CD4-positive, alpha-beta T cell (primary cell): ENCODE measurements at regions not wholly inside any gene's neighbourhood (a gene's known extent, or its start where the extent isn't known, plus 50 kb on each side); places are given as distances from the start of the nearest gene placed in this dataset.

Experiments used
- ATAC-seq: fragments of 200-7000 bp; cut with Tn5 transposase; one replicate; pipeline ENCODE4 v1.10.0; 2022; ENCODE audit warnings: mild to moderate bottlenecking; ENCODE audit not compliant: poor library complexity
- CTCF ChIA-PET: fragments of 350-600 bp; sonication (Branson Sonifier 250); formaldehyde crosslinking; loops from one replicate; lab custom pipeline; 2021; ENCODE audit warnings: antibody characterized with exemption, inconsistent platforms; lab: Charles Lee
- POLR2A ChIA-PET: fragments of 350-600 bp; sonication (Branson Sonifier 250); formaldehyde crosslinking; loops from one replicate; lab custom pipeline; 2021; ENCODE audit warnings: antibody characterized with exemption, inconsistent platforms; lab: Charles Lee
- DNase-seq, 14 experiments: peaks; one replicate each; pipeline ENCODE4 v3.0.0-alpha.2; 2013 to 2020; ENCODE audit warnings: mixed read lengths in 2 of 14
- H3K27ac ChIP-seq, 2 donors: one replicate each; pipeline versions ENCODE4 v1.5.1 to v1.7.0; 2013; ENCODE audit warnings: low read length in 2 of 2, low read depth in 1 of 2, mild to moderate bottlenecking in 1 of 2
- H3K27me3 ChIP-seq, 2 experiments: 1 replicate in 1 of 2; 2 replicates in 1 of 2; pipeline versions ENCODE4 v1.6.1 to v1.7.0; 2013; ENCODE audit warnings: low read length in 2 of 2, control low read depth in 1 of 2, mild to moderate bottlenecking in 1 of 2, moderate library complexity in 1 of 2; ENCODE audit not compliant: insufficient read depth in 2 of 2, control insufficient read depth in 1 of 2
- H3K36me3 ChIP-seq: one replicate; pipeline ENCODE4 v1.6.1; 2013; ENCODE audit warnings: low read length, control low read depth; ENCODE audit not compliant: insufficient read depth
- H3K4me1 ChIP-seq: one replicate; pipeline ENCODE4 v1.6.1; 2013; ENCODE audit warnings: low read length, control low read depth; ENCODE audit not compliant: insufficient read depth
- H3K4me3 ChIP-seq: one replicate; pipeline ENCODE4 v1.5.1; 2013; ENCODE audit warnings: mild to moderate bottlenecking, low read length, moderate library complexity
- H3K9me3 ChIP-seq, 2 experiments: 1 replicate in 1 of 2; 2 replicates in 1 of 2; pipeline versions ENCODE4 v1.6.1 to v1.7.0; 2013; ENCODE audit warnings: low read length in 2 of 2, mild to moderate bottlenecking in 2 of 2, control low read depth in 1 of 2, moderate library complexity in 1 of 2; ENCODE audit not compliant: control insufficient read depth in 1 of 2, insufficient read depth in 1 of 2
- H3K27ac Mint-ChIP-seq: one replicate; pipeline ENCODE4 v1.8.0; 2020; ENCODE audit warnings: mixed read lengths
- H3K27me3 Mint-ChIP-seq: one replicate; pipeline ENCODE4 v1.8.0; 2021; ENCODE audit warnings: mixed read lengths
- H3K36me3 Mint-ChIP-seq: one replicate; pipeline ENCODE4 v1.8.0; 2021; ENCODE audit warnings: low read depth, mixed read lengths
- H3K4me1 Mint-ChIP-seq: one replicate; pipeline ENCODE4 v1.8.0; 2021; ENCODE audit warnings: low read depth, mixed read lengths
- H3K4me3 Mint-ChIP-seq: one replicate; pipeline ENCODE4 v1.8.0; 2020; ENCODE audit warnings: mild to moderate bottlenecking, mixed read lengths
- H3K9me3 Mint-ChIP-seq: one replicate; pipeline ENCODE4 v1.8.0; 2020; ENCODE audit warnings: mixed read lengths
- CTCF ChIP-seq: fragments of 200-600 bp; IDR thresholded peaks from one replicate; pipeline ENCODE4 v1.8.0; 2022; ENCODE audit warnings: antibody characterized with exemption, mild to moderate bottlenecking
- intact Hi-C, 2 experiments: fragments of 100-400 bp; cut with DNase I in 1 of 2; cut with micrococcal nuclease in 1 of 2; formaldehyde crosslinking; loops; one replicate each; pipeline versions ENCODE4 v1.15.1 to v1.9.0; 2023 to 2025; cut with DNase I, micrococcal nuclease

- Mint-ChIP-seq H3K27ac (no peak overlapping the region), H3K4me1 (no peaks in the 10 kb centered on the region), H3K36me3 (no peaks in the 10 kb centered on the region), H3K27me3 (no peaks in the 10 kb centered on the region), H3K4me3 (no peak overlapping the region), H3K9me3 (no peaks in the 10 kb centered on the region)
- DNase-seq = no peak
- no peak overlapping the region for H3K4me3 ChIP-seq
- no peak for TF ChIP-seq CTCF
- no peaks in the 10 kb centered on the region for H3K9me3 ChIP-seq
- H3K4me1 ChIP-seq = no peaks in the 10 kb centered on the region
- no peak for ATAC-seq
- intact Hi-C loops = no loop called here
- ChIA-PET POLR2A (no interaction called here), CTCF (no interaction called here)
- H3K36me3 ChIP-seq = no peaks in the 10 kb centered on the region
- H3K27ac ChIP-seq = no peak overlapping the region
- H3K27me3 ChIP-seq = no peaks in the 10 kb centered on the region
Observed at GRCh38 chrX:42378857-42379256, 399.1 kb downstream of the PPP1R2C start.

- Mint-ChIP-seq H3K36me3 (no peaks in the 10 kb centered on the region), H3K27me3 (no peaks in the 10 kb centered on the region), H3K9me3 (no peaks in the 10 kb centered on the region), H3K4me3 (no peak overlapping the region), H3K27ac (no peak overlapping the region), H3K4me1 (no peaks in the 10 kb centered on the region)
- no peak for TF ChIP-seq CTCF
- Histone ChIP-seq H3K27ac (no peak overlapping the region), H3K27me3 (no peaks in the 10 kb centered on the region), H3K36me3 (no peaks in the 10 kb centered on the region), H3K4me1 (no peaks in the 10 kb centered on the region), H3K9me3 (no peaks in the 10 kb centered on the region), H3K4me3 (no peak overlapping the region)
- ATAC-seq (no peak), DNase-seq (no peak)
- intact Hi-C loops = no loop called here
- CTCF ChIA-PET = no interaction called here
- POLR2A ChIA-PET = interaction anchor here (0.6 kb wide), 1 partner anchor 195 kb away, joined by 3 read pairs; no protein-coding TSS in a partner anchor
Observed at GRCh38 chrX:42375086-42375485, 402.9 kb downstream of the PPP1R2C start.

GRCh38 chrX:42366181-42366580 is 411.8 kb downstream of the PPP1R2C start:
- Mint-ChIP-seq H3K27ac (no peak overlapping the region), H3K36me3 (no peaks in the 10 kb centered on the region), H3K4me1 (no peaks in the 10 kb centered on the region), H3K9me3 (no peaks in the 10 kb centered on the region), H3K4me3 (no peak overlapping the region), H3K27me3 (no peaks in the 10 kb centered on the region)
- Histone ChIP-seq H3K4me3 (no peak overlapping the region), H3K27me3 (no peaks in the 10 kb centered on the region), H3K4me1 (no peaks in the 10 kb centered on the region), H3K9me3 (no peaks in the 10 kb centered on the region), H3K27ac (no peak overlapping the region), H3K36me3 (no peaks in the 10 kb centered on the region)
- ATAC-seq = no peak
- no peak for DNase-seq
- intact Hi-C loops = no loop called here
- ChIA-PET CTCF (no interaction called here), POLR2A (no interaction called here)
- TF ChIP-seq CTCF = no peak
